ENCODE measurements at regions not wholly inside any gene's neighbourhood (a gene's known extent, or its start where the extent isn't known, plus 50 kb on each side); places are given as distances from the start of the nearest gene placed in this dataset.

GRCh38 chr1:11414926-11415538 is 63.9 kb upstream of the DISP3 start:
- DNase-seq, result no peak

GRCh38 chr1:11417162-11417561 is 61.8 kb upstream of the DISP3 start:
- no peak for DNase-seq

GRCh38 chr1:11418056-11418455 is 60.9 kb upstream of the DISP3 start:
- no peak for DNase-seq

GRCh38 chr1:11421443-11421842 is 57.5 kb upstream of the DISP3 start:
- no peak for DNase-seq

- no peak for DNase-seq
Observed at GRCh38 chr1:11422686-11423085, 56.3 kb upstream of the DISP3 start.

- no peak for DNase-seq
Observed at GRCh38 chr1:11426617-11427016, 52.3 kb upstream of the DISP3 start.

- DNase-seq, result no peak
Observed at GRCh38 chr1:11428789-11429188, 50.2 kb upstream of the DISP3 start.

All from CD4-positive, alpha-beta T cell treated with Interleukin-17A for 1 hour (primary cell).